CD4-positive, alpha-beta T cell (primary cell): ENCODE measurements at regions not wholly inside any gene's neighbourhood (a gene's known extent, or its start where the extent isn't known, plus 50 kb on each side); places are given as distances from the start of the nearest gene placed in this dataset.

Experiments used
- ATAC-seq: fragments of 200-7000 bp; cut with Tn5 transposase; one replicate; pipeline ENCODE4 v1.10.0; 2022; ENCODE audit warnings: mild to moderate bottlenecking; ENCODE audit not compliant: poor library complexity
- CTCF ChIA-PET: fragments of 350-600 bp; sonication (Branson Sonifier 250); formaldehyde crosslinking; loops from one replicate; lab custom pipeline; 2021; ENCODE audit warnings: antibody characterized with exemption, inconsistent platforms; lab: Charles Lee
- POLR2A ChIA-PET: fragments of 350-600 bp; sonication (Branson Sonifier 250); formaldehyde crosslinking; loops from one replicate; lab custom pipeline; 2021; ENCODE audit warnings: antibody characterized with exemption, inconsistent platforms; lab: Charles Lee
- DNase-seq, 14 experiments: peaks; one replicate each; pipeline ENCODE4 v3.0.0-alpha.2; 2013 to 2020; ENCODE audit warnings: mixed read lengths in 2 of 14
- H3K27ac ChIP-seq, 2 donors: one replicate each; pipeline versions ENCODE4 v1.5.1 to v1.7.0; 2013; ENCODE audit warnings: low read length in 2 of 2, low read depth in 1 of 2, mild to moderate bottlenecking in 1 of 2
- H3K27me3 ChIP-seq, 2 experiments: 1 replicate in 1 of 2; 2 replicates in 1 of 2; pipeline versions ENCODE4 v1.6.1 to v1.7.0; 2013; ENCODE audit warnings: low read length in 2 of 2, control low read depth in 1 of 2, mild to moderate bottlenecking in 1 of 2, moderate library complexity in 1 of 2; ENCODE audit not compliant: insufficient read depth in 2 of 2, control insufficient read depth in 1 of 2
- H3K36me3 ChIP-seq: one replicate; pipeline ENCODE4 v1.6.1; 2013; ENCODE audit warnings: low read length, control low read depth; ENCODE audit not compliant: insufficient read depth
- H3K4me1 ChIP-seq: one replicate; pipeline ENCODE4 v1.6.1; 2013; ENCODE audit warnings: low read length, control low read depth; ENCODE audit not compliant: insufficient read depth
- H3K4me3 ChIP-seq: one replicate; pipeline ENCODE4 v1.5.1; 2013; ENCODE audit warnings: mild to moderate bottlenecking, low read length, moderate library complexity
- H3K9me3 ChIP-seq, 2 experiments: 1 replicate in 1 of 2; 2 replicates in 1 of 2; pipeline versions ENCODE4 v1.6.1 to v1.7.0; 2013; ENCODE audit warnings: low read length in 2 of 2, mild to moderate bottlenecking in 2 of 2, control low read depth in 1 of 2, moderate library complexity in 1 of 2; ENCODE audit not compliant: control insufficient read depth in 1 of 2, insufficient read depth in 1 of 2
- H3K27ac Mint-ChIP-seq: one replicate; pipeline ENCODE4 v1.8.0; 2020; ENCODE audit warnings: mixed read lengths
- H3K27me3 Mint-ChIP-seq: one replicate; pipeline ENCODE4 v1.8.0; 2021; ENCODE audit warnings: mixed read lengths
- H3K36me3 Mint-ChIP-seq: one replicate; pipeline ENCODE4 v1.8.0; 2021; ENCODE audit warnings: low read depth, mixed read lengths
- H3K4me1 Mint-ChIP-seq: one replicate; pipeline ENCODE4 v1.8.0; 2021; ENCODE audit warnings: low read depth, mixed read lengths
- H3K4me3 Mint-ChIP-seq: one replicate; pipeline ENCODE4 v1.8.0; 2020; ENCODE audit warnings: mild to moderate bottlenecking, mixed read lengths
- H3K9me3 Mint-ChIP-seq: one replicate; pipeline ENCODE4 v1.8.0; 2020; ENCODE audit warnings: mixed read lengths
- intact Hi-C, 2 experiments: fragments of 100-400 bp; cut with DNase I in 1 of 2; cut with micrococcal nuclease in 1 of 2; formaldehyde crosslinking; loops; one replicate each; pipeline versions ENCODE4 v1.15.1 to v1.9.0; 2023 to 2025; cut with DNase I, micrococcal nuclease
- TF ChIP-seq, protein P1 (sequence below): fragments of 200-600 bp; IDR thresholded peaks from one replicate; pipeline ENCODE4 v1.8.0; 2022; ENCODE audit warnings: antibody characterized with exemption, mild to moderate bottlenecking

- no peaks in the 10 kb centered on the region for H3K36me3 ChIP-seq
- intact Hi-C loops = no loop called here
- Mint-ChIP-seq H3K4me3 (no peak overlapping the region), H3K27ac (no peak overlapping the region), H3K9me3 (no peaks in the 10 kb centered on the region), H3K4me1 (peaks cover 6% of the 10 kb centered on the region), H3K27me3 (peaks cover 8% of the 10 kb centered on the region), H3K36me3 (no peaks in the 10 kb centered on the region)
- ChIA-PET POLR2A (no interaction called here), CTCF (interaction anchor here (1.0 kb wide), 1 partner anchor 19 kb away, joined by 3 read pairs; no protein-coding TSS in a partner anchor)
- H3K27ac ChIP-seq = no peak overlapping the region
- TF ChIP-seq, protein P1, sequence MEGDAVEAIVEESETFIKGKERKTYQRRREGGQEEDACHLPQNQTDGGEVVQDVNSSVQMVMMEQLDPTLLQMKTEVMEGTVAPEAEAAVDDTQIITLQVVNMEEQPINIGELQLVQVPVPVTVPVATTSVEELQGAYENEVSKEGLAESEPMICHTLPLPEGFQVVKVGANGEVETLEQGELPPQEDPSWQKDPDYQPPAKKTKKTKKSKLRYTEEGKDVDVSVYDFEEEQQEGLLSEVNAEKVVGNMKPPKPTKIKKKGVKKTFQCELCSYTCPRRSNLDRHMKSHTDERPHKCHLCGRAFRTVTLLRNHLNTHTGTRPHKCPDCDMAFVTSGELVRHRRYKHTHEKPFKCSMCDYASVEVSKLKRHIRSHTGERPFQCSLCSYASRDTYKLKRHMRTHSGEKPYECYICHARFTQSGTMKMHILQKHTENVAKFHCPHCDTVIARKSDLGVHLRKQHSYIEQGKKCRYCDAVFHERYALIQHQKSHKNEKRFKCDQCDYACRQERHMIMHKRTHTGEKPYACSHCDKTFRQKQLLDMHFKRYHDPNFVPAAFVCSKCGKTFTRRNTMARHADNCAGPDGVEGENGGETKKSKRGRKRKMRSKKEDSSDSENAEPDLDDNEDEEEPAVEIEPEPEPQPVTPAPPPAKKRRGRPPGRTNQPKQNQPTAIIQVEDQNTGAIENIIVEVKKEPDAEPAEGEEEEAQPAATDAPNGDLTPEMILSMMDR = no peak
- H3K27me3 ChIP-seq = peaks cover 0 to 3% of the 10 kb centered on the region in 2 experiments
- H3K4me3 ChIP-seq = no peak overlapping the region
- no peaks in the 10 kb centered on the region for H3K9me3 ChIP-seq
- no peak for DNase-seq
- no peak for ATAC-seq
- H3K4me1 ChIP-seq = no peaks in the 10 kb centered on the region
These were observed 177.5 kb downstream of the LPIN1 start for GRCh38 chr2:11923935-11924334.

- intact Hi-C loops = no loop called here
- H3K36me3 ChIP-seq = no peaks in the 10 kb centered on the region
- no peak overlapping the region for H3K27ac Mint-ChIP-seq
- ChIA-PET POLR2A (no interaction called here), CTCF (no interaction called here)
- H3K4me1 Mint-ChIP-seq = peaks cover 6% of the 10 kb centered on the region
- H3K4me3 Mint-ChIP-seq = no peak overlapping the region
- no peaks in the 10 kb centered on the region for H3K4me1 ChIP-seq
- H3K27me3 ChIP-seq = peaks cover 0 to 3% of the 10 kb centered on the region in 2 experiments
- H3K36me3 Mint-ChIP-seq = no peaks in the 10 kb centered on the region
- no peak overlapping the region for H3K27ac ChIP-seq
- no peaks in the 10 kb centered on the region for H3K9me3 Mint-ChIP-seq
- H3K9me3 ChIP-seq = no peaks in the 10 kb centered on the region
- H3K4me3 ChIP-seq = no peak overlapping the region
- DNase-seq (no peak), ATAC-seq (no peak)
- TF ChIP-seq, protein P1 = no peak
- H3K27me3 Mint-ChIP-seq = peaks cover 8% of the 10 kb centered on the region
These were observed 179.0 kb downstream of the LPIN1 start for GRCh38 chr2:11925295-11926066.

DNA sequence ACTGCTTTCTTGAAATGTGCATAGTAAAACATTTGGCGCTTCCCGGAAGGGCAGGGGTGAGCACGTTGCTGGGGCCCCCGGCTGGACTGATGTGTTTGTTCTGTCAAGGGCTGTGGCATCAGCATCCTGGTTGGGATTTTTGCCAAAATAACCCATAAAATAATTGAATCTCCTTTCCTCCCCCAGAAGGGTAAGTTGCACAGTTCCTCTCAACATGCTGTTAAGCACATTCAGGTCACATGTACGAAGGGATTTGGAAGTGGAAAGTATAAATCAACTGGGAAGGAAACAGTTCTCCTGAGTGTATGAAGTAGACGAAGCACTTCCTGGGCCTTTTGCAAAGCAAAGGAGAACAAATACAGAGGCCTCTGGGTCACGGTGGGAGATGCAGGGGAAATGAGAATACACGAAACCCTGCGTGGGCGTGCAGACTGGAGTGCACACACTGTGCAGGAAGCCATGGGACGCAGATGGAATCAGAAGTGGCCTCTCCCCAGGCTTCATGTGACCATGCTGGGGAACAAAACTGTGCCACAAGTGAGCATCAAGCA lies 183.9 kb downstream of the LPIN1 start:
- no peaks in the 10 kb centered on the region for H3K9me3 Mint-ChIP-seq

More for the DNA sequence above, 183.9 kb downstream of the LPIN1 start:
- peaks cover 7% of the 10 kb centered on the region for H3K4me1 Mint-ChIP-seq
- Histone ChIP-seq H3K9me3 (no peaks in the 10 kb centered on the region), H3K4me1 (peaks cover 2% of the 10 kb centered on the region), H3K4me3 (no peak overlapping the region), H3K27ac (no peak overlapping the region), H3K27me3 (no peaks in the 10 kb centered on the region), H3K36me3 (no peaks in the 10 kb centered on the region)
- no peak overlapping the region for H3K4me3 Mint-ChIP-seq
- intact Hi-C loops = no loop called here
- TF ChIP-seq, protein P1 = no peak
- ChIA-PET POLR2A (no interaction called here), CTCF (no interaction called here)
- no peaks in the 10 kb centered on the region for H3K36me3 Mint-ChIP-seq
- DNase-seq (no peak), ATAC-seq (no peak)
- no peak overlapping the region for H3K27ac Mint-ChIP-seq
- H3K27me3 Mint-ChIP-seq = no peaks in the 10 kb centered on the region
